Urothelium cell line (cell line): ENCODE measurements at regions not wholly inside any gene's neighbourhood (a gene's known extent, or its start where the extent isn't known, plus 50 kb on each side); places are given as distances from the start of the nearest gene placed in this dataset.
"Not testable (repeated sequence)": the region's sequence is repeated elsewhere in the genome, so short reads cannot be mapped to it uniquely, and the experiment has no call there.

Experiments
- DNase-seq: peaks from one replicate; pipeline ENCODE4 v3.0.0; 2011; ENCODE audit warnings: low spot score, mixed read lengths
- FAIRE-seq: peaks from 2 replicates; lab custom pipeline; 2011; peaks lifted over from hg19 to GRCh38; lab: Jason Lieb, UNC

GRCh38 chr18:76307293-76307690 is 187.8 kb downstream of the ZNF516 start:
- FAIRE-seq = no peak
- DNase-seq = no peak

GRCh38 chr18:76306685-76307292 is 188.3 kb downstream of the ZNF516 start:
- DNase-seq (no peak), FAIRE-seq (no peak)

DNA sequence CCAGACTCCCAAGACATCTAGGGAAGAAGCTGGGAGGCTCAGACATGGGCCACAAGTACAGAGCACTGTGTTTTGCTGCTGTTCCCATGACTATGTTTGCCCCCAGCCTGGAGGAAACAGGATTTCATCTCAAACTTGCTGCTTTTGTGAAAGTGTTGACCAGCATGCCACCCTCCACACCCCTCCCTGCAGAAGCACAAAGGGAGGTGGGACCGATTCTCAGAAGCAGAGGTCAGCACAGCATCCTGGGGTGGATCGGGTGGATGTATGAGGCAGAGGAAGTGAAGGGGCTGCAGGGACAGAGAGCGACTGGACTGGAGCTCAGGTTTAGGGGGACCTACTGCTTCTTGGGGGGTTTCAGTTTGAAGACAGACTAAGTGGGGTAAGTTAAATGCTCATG is 209.2 kb downstream of the ZNF516 start:
- DNase-seq = no peak
- FAIRE-seq = no peak

GRCh38 chr18:76281565-76281964 is 213.5 kb downstream of the ZNF516 start:
- no peak for DNase-seq
- no peak for FAIRE-seq

GRCh38 chr18:76277801-76278200 is 217.2 kb downstream of the ZNF516 start:
- DNase-seq (no peak), FAIRE-seq (no peak)

- FAIRE-seq = no peak
- no peak for DNase-seq
These were observed 219.2 kb downstream of the ZNF516 start for GRCh38 chr18:76275727-76276313.

DNA sequence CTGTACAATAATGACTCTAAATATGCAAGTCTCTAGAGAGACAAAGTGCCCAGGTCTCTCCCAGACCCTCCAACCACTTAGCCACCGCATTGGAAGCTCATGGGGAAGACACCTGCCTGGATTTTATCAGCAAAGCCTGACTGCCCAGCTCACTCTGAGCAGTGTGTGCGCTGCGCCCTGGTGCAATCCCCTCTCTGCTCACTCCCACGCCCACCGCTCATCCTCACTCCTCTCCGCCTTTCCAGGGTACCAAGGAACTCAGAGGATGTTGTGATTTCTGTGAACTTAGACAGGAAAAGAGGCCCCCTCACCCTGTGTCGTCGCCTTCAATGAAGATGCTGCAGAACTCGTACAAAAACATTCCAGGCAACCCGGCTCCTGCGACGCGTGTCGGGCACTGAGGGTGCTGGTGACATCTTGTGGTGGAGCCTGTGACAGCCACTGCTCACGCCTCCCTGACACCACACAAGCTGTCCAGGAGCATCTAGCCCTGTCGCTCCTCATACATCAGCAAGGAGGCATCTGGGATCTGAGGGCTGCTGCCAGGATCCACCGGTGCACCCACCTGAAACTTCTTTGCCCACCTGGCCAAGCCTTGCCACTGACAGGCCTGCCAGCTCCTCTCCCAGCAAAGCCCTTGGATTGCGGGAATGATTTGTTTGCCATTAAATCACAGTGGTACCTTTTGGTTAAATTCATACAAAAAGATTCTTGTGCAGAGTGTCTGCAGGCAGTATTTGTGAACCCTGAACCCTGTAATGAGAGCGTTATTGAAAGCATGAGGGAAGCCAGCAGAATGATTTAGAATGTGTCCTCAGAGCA is 220.4 kb downstream of the ZNF516 start:
- FAIRE-seq (no peak), DNase-seq (peak; percentile 34)

- no peak for DNase-seq
- FAIRE-seq = no peak
These were observed 221.1 kb downstream of the ZNF516 start for GRCh38 chr18:76273956-76274355.

- no peak for FAIRE-seq
- no peak for DNase-seq
These were observed 222.0 kb downstream of the ZNF516 start for GRCh38 chr18:76273036-76273545.

GRCh38 chr18:76267423-76267822 is 227.6 kb downstream of the ZNF516 start:
- not testable (repeated sequence) for DNase-seq, FAIRE-seq

- FAIRE-seq (no peak), DNase-seq (no peak)
These were observed 228.6 kb downstream of the ZNF516 start for GRCh38 chr18:76266236-76266991.

GRCh38 chr18:76265497-76266235 is 229.4 kb downstream of the ZNF516 start:
- FAIRE-seq (no peak), DNase-seq (no peak)

DNA sequence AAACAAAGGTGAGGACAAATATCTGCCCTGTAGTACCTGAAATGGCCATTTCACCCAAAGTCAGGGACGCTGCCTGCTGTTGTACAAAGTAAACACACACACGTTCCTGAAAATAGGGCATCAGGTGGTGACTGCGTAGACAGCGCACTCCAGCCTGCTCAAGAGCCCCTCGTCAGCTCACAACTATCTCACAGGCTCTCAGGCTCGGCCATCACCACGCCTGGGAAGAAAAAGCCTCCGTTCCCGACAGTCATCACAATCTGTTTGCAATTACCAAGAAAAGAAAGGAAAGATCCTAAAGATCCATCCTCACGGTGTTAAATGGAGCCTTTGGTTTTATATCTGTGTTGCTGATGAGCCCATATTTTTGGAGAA is 230.2 kb downstream of the ZNF516 start:
- no peak for FAIRE-seq
- no peak for DNase-seq

DNA sequence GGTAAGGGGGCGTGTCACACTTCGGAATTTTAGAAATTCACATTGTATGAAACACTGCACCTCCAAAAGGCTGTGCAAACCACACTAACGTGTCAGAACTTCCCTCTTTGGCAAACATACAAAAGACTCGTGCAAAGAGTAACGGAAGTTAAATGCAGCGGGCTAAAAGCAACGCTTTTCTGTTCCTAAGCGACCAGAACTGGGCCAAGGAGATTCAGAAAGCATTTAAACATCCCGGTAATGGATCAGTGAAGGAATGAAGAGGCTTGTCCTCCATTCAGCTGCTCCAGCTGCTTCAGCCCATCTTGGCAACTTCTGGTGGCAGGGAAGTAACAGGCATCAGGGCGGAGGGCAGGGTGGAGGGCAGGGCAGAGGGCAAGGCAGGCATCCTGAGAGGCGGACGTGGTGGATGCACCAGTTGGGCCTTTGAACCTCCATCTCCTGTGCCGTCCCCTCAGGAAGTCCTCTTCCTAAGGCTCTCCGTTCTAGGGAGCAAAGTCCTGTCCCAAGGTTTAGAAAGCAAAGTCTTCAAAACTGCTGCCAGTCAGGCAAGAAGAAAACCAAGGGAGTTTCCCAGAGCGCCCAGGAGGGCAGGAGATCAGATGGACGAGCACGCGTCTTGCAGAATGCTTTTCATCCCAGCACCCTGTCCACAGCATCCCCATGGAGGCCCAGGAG is 230.7 kb downstream of the ZNF516 start:
- FAIRE-seq = no peak
- DNase-seq = no peak

DNA sequence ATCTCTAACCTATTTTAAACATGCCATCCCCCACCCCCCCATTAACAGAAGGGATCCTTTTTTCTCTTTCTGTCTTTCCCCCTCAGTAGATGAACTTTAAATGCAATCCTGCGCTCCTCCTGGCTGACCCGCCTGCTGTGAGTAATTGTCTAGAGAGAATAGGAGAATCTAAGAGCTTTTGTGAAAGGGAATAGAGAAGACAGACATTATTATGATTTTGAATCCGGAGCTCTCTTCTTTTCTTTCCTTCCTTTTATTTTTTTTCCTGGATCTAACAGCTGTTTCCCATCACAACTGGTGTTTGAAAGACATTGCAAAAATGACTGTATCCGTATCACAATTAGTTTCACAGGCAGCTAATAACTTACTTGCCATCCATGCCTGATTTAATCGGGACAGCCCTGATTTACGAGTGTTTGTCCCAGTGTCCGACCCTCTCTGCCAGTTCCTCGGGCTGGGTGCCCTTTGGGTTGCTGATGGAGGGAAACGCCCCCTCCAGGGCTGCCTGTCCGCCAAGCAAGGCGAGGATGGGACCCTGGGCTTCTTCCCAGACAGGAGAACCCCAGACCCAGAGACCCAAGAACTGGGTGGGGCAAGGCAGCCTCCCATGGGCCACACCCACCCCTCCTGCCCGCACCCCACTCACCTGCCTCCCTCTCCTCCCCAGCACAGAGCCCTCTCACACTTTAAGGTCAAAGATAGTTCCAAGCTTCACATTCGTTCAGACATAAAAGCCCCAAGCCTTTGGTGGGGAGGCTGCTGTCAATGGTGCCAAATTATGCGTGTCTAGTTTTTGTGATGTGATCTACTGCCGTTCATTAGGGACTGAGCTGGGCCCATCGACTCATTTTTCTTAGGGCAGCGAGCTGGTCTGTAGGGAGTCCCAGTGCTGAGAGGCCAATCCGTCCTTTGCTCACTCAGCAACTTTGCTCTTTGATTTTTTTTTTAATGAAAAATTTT is 231.7 kb downstream of the ZNF516 start:
- DNase-seq (no peak), FAIRE-seq (no peak)

- FAIRE-seq = no peak
These were observed 234.0 kb downstream of the ZNF516 start for GRCh38 chr18:76260941-76261472.

GRCh38 chr18:76259711-76260110 is 235.3 kb downstream of the ZNF516 start:
- DNase-seq = no peak
- FAIRE-seq = no peak

More at GRCh38 chr18:76260941-76261472, 234.0 kb downstream of the ZNF516 start:
- DNase-seq = no peak

DNA sequence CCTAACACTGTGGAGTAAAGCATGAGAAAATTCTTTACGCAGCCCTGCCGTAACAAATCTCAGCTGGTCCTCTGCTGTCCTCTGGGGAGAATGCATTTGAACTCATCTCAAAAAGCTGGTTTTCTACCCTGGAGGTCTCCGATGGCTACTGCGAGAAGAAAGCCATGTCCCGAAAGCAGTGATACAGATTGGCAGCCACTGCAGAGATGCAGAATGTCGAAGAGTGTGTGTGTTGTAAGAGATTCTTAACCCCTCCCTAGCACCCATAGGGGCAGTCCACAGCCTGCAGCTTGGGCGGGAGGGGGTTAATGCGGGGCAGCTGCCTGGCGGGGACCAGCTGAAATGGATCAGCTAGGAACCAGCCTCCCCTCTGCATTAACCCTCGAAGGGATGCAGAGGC is 235.9 kb downstream of the ZNF516 start:
- DNase-seq (no peak), FAIRE-seq (no peak)
